GM21723 (cell line): ENCODE measurements at regions not wholly inside any gene's neighbourhood (a gene's known extent, or its start where the extent isn't known, plus 50 kb on each side); places are given as distances from the start of the nearest gene placed in this dataset.
"Not testable (repeated sequence)": the region's sequence is repeated elsewhere in the genome, so short reads cannot be mapped to it uniquely, and the experiment has no call there.

Experiments
- ATAC-seq: cut with Tn5 transposase; IDR thresholded peaks from one replicate; pipeline ENCODE4 v1.9.1; 2021; ENCODE audit warnings: mild to moderate bottlenecking, moderate library complexity; ENCODE audit not compliant: unreplicated experiment

DNA sequence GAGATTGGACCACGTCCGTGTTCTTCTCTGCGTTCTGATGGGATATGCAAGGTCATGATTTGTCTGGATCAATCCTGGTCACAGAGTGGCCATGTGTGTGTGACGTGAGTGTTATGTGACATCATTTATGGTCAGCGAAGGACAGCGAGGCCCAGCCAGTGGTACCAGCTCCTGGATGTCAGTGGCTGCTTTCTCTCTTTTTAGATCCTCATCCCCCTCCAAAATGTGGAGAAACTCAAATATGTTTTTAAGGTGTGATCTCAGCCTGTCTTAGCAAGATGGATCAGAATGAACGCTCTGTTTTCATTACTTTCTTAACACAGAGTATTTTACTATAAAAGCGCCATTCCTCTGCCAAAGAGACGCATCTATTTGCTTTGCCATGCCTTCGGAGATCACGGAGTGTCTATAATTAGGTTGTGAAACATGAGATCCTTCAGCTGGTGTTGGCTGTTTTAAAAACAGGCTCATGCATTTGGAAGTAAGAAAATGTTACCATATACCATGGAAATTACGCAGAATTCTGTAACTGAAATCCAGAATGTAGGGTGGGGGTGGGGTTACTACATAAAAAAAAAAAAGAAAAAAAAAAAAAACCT, 245.5 kb upstream of the TCERG1L start:
- no peak for ATAC-seq

DNA sequence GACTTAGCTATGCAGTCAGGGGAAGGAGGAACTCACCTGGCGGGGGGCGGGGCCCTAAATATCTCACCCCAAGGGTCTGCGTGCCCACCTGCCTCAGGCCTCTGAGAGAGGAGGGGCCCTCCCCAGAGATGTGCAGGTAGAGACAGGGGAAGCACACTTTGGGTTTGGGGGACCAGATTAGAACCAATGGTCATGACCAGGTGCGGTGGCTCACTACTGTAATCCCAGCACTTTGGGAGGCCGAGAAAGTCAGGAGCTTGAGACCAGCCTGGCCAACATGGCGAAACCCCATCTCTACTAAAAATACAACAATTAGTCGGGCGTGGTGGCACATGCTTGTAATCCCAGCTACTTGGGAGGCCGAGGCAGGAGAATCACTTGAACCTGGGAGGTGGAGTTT, 246.4 kb upstream of the TCERG1L start:
- not testable (repeated sequence) for ATAC-seq

DNA sequence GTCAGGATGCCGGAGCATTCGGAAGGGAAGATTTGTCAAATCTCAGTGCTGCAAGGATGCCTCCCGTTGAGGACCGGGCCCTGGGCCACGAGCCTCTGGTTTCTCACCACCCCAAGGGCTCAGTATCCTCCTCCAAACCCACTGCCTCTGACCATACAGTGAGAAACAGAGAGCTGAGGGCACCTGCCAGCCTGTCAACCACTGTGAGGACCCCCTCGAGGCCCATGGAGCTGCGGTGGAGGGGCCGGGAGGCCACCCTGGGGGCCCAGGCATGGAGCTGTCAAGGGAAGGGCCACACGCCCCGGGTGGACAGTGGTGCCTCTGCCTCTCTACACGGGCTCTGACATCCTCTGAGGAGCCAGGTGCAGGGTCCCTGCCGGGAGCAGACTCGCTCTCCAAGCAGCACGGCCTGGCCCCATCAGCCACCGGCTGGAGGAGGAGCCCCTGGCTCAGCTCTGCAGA, 248.0 kb upstream of the TCERG1L start:
- no peak for ATAC-seq

GRCh38 chr10:131560166-131560565, 248.6 kb upstream of the TCERG1L start:
- ATAC-seq: no peak

- no peak for ATAC-seq
These were observed 249.3 kb upstream of the TCERG1L start for GRCh38 chr10:131560706-131561355.

GRCh38 chr10:131561897-131562296, 250.4 kb upstream of the TCERG1L start:
- no peak for ATAC-seq

DNA sequence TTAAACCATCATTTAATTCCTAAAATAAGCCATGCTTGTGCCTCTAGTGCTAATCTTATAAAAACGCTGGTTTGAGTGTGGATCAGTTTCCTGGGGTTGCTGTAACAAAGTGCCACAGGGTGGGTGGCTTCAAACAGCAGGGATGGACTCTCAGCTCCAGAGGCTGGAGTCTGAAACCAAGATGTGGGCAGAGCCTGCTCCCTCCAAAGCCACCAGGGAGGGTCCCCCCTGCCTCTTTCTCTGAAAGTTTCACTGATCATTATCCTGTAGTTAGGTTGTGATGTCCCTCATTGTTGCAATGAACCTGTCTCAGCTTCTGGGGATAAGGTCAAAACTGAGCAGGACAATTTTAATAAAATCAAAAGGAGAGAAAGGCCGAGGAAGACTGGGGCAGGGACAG, 251.9 kb upstream of the TCERG1L start:
- ATAC-seq: no peak

DNA sequence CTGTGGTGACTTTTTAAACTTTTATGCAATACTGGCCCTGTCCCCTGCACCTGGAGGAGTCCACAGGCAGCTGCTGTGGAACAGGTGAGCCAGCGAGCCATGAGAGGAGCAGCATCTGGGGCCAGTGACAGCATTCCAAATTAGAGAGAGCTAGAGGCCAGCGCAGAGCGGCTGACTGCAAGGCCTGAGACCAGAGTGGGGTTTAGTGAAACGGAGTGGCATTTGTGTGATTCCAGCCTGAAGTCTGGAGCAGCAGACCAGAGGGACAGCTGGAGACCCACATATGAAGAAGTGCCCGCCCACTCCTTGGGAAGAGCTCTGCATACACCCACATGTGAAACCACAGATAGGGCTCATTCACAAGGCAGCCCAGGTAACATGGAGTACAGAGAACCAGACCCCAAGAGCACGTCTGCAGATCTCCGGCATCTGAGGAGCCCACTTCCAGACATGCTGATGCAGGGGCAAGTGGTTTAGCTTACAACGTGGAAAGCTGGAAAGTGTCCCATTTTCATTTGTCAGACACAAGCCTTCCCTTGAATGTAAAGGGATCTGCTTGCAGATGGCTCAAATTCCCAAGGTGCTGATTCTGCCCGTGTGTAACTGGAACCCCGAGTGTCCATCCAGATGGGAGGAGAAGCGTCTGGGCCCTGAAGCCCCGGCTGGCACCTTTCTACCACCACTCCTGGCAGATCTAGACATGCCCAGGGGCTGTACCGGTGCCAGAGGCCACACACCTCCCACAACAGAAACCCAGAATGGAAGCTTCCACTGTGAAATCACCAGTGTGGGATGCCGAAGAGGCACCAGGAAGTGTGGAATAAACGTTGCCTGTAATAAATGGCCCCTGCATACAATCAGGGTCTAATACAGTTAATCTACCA, 256.0 kb upstream of the TCERG1L start:
- ATAC-seq: no peak

DNA sequence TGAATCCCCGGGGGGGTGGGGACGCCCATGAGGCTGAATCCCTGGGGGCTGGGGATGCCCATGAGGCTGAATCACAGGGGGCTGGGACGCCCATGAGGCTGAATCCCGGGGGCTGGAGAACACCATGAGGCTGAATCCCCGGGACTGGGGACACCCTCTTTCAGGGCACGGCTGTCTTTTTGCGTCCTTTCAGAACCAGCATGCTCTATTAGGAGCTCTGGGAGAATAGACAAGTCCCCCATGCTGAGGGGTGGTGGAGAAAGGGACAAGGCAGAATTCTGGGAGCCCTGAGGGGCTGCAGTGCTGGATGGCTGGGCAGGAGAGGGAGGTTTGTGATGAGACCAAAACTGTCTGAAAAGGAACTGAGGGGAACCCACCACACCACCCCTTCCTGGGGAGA, 257.3 kb upstream of the TCERG1L start:
- no peak for ATAC-seq

DNA sequence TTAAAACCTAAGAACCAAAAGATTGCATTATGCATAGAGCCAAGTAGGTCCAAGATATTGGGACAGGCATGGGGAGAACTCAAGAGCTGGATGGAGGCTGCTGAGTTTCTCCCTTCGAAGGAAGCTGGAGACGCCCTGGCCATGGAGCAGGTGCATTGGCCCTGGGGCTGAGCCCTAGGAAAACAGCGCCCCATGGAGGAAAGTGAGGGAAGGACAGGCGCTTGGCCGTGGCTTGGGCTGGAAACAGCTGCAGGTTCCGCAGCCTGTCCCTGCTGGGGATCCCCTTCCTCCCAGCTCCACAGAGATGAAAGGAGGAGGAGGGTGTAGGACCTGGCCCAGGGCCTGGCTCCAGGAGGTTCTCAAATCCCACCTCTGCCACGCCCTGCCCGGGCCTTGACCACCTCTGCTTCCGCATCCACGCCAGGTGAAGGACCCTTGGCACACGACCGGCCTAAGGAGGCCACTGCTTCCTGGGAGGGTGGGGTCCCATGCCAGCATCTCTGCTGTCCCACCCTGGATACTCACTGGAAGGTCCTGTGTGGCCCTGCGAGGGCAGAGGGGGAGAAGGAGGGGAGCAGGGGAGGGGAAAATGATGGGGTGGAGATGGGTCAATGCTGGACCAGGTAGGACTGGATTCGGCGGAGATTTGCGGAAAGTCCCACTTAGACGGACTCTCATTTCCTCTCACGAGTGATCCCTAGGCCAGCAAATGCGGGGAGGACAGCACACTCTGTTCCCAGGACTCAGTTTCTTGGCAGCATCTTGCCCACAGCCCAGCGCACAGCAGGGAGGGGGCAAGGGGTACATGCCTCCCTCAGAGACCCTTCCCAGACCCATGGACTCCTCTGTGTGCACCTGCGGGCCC, 258.6 kb upstream of the TCERG1L start:
- ATAC-seq: no peak

DNA sequence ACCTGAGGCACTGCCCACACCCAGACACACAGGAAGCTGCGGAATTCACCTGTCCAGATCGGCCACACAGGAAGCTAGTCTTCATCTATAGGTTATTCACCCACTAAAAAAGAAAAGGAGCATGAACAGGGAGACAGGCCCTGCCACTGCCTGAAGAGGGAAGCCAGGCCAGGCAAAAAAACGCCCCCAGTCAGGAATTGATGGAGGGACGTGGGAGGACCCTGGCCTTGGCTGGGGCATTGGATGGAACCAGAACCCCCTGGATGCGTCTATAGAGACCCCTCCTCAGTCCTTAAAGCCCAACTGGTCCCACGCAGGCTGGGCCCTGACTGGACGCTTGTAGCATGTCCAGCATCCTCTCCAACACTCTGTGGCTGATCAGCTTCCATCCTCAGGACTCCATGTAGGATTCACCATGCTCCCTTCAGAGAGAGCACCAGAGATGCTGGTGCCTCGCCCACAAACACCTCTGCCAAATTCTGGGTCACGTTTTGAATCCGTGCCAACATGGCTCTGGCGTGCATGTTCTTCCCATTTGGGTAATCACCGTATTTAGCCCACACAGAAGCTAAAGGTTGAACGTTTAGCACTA, 259.3 kb upstream of the TCERG1L start:
- ATAC-seq: no peak

DNA sequence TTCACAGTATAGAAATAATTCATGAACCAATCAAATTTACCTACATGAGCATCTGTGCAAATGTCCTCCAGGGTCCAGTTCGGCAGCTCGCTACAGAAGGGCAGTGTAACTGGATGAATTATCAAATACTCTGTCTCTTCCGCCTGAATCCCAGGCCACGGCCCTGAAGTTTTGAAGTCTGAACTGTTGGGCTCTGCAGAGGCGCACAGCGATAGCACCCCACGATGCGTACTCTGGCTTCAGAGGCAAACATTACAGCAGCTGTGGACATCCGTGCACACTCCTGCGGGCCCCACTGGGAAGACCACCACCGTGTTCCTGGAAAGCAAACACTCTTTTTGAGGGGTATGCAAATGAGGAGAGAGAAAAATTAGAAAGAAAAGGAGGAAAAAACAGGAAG, 259.8 kb upstream of the TCERG1L start:
- ATAC-seq: no peak

- no peak for ATAC-seq
These were observed 260.3 kb upstream of the TCERG1L start for GRCh38 chr10:131571865-131572264.

DNA sequence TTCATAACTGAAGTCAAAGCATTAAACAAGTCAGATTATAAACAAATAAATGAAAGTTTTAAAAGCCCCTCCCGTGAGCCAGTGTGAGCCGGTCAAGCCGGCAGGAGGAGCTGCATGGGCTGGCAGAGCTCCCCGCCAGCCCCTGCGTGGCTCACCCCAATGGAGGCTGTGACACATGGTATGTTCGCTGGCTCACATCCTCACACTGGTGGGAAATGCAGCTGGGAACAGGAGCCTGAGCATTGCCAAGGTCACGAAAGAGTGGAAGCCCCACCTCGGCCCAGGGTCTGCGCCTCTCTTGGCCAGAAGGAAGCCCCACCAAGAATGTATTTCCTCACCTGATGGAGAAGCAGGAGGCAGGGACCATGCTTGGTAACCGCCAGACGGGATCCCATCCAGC, 261.7 kb upstream of the TCERG1L start:
- no peak for ATAC-seq

- ATAC-seq: no peak
These were observed 262.2 kb upstream of the TCERG1L start for GRCh38 chr10:131573707-131574106.

DNA sequence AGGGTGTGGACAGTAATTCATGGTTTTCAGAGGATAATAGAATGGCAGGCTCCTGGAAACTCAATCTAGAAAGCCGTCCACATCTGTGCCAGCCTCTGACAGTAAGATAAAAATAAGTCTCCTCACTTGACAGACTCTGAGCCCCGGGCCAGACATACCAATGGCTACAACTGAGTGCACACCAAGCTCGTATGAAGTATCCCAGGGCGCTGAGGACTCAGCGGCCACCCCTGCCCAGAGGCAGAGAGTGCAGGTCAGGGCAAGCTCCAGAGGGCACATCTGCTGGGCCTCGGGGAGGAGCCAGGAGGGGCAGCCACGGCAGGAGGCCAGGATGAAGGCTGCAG, 262.8 kb upstream of the TCERG1L start:
- no peak for ATAC-seq

DNA sequence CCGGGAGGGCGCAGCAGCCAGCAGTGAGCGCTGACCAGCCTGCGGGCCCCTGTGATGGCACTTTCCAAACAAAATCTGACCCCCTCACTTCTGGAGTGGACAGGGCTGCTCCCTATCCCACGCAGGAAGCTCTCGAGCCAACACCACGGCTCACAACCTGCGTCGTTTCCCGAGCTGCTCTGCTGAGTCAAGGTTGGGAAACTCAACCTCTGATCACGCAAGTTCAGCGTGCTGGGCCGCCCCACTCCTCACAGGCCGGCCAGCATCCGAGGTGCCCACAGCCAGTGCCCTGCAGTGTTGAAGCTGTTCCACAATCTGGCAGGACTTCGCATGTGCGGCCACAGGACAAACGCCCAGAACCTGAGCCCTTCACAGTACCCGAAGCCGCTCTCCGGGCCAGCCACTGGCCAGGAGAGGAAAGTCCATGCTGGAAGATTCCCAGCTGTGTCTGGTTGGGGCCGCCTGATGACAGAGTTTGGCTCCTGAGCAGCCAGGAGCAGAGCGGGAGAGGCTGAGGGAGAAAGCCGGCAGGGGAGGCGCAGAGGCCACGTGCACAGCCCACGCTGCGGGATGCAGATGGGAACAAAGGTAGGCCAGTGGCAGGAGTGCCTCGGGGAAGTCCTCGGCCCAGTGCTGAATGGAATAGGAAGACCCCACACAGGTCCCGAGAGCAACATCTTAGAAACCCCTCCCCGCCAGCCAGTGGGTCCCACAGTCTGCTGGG, 263.3 kb upstream of the TCERG1L start:
- no peak for ATAC-seq

- no peak for ATAC-seq
These were observed 264.4 kb upstream of the TCERG1L start for GRCh38 chr10:131575877-131576276.

DNA sequence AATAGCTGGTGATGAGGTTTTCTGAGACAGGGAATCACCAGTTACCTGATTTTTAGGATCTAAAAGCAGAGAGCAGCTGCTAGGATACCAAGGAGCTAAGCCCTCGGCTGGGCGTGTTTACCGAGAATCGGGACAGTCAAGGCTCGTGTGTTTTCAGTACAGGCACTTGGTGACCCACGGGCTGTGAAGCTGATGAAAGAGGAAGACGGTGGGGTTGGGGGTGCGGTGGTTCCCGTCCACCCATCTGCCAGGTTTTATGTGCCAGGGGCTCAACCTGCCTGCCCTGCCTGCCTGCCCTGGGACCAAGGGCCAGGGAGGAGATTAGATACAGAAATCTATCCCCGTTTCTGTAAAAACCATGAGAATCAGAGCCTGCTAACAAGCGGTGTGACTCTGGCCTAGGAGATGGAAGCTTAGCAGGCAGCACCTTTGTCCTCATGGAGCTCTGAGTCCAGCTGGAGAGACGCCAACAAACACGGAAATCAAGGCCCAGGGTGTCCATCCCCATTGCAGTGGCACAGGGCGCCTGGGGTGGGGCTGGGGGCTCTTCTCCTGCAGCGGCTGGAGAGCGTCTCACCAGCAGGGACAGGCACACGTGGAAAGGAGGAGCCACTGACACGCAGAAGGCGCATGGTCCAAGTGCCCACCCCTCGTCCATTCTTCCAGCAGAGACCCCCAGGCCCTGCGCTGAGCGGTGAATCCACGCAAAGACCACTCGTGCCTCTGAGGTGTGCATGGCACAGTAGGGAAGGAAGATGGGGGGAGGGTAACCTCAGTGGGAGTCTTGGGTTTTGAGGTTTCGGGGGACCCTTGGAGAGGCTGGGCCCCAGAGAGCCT, 265.0 kb upstream of the TCERG1L start:
- ATAC-seq: no peak
